SK-MEL-5 (cell line): ENCODE measurements at regions not wholly inside any gene's neighbourhood (a gene's known extent, or its start where the extent isn't known, plus 50 kb on each side); places are given as distances from the start of the nearest gene placed in this dataset.
"Not testable (repeated sequence)": the region's sequence is repeated elsewhere in the genome, so short reads cannot be mapped to it uniquely, and the experiment has no call there.

Experiments used
- DNase-seq: peaks from one replicate; pipeline ENCODE4 v3.0.0-alpha.2; 2016; ENCODE audit warnings: low read depth, low spot score
- in situ Hi-C: cut with HindIII; loops from 2 replicates; pipeline ENCODE4 v1.10.0; 2016; ENCODE audit warnings: low sequenced_read_pairs, high pct_unique_total_duplicates, low pct_unique_long_range_greater_than_20kb

GRCh38 chr2:89845532-89845931 lies 1154.1 kb downstream of the RPIA start:
- in situ Hi-C loops = no loop called here
- no peak for DNase-seq

- in situ Hi-C loops = no loop called here
- DNase-seq = no peak
These were observed 1156.6 kb downstream of the RPIA start for GRCh38 chr2:89848114-89848513.

- in situ Hi-C loops = no loop called here
- no peak for DNase-seq
These were observed 1157.4 kb downstream of the RPIA start for GRCh38 chr2:89848763-89849368.

GRCh38 chr2:89849731-89850130 lies 1158.3 kb downstream of the RPIA start:
- no peak for DNase-seq
- in situ Hi-C loops = no loop called here

GRCh38 chr2:89850481-89850880 lies 1159.0 kb downstream of the RPIA start:
- no peak for DNase-seq
- in situ Hi-C loops = no loop called here

- in situ Hi-C loops = no loop called here
- no peak for DNase-seq
These were observed 1159.6 kb downstream of the RPIA start for GRCh38 chr2:89850881-89851582.

GRCh38 chr2:89851583-89851905 lies 1160.1 kb downstream of the RPIA start:
- DNase-seq = no peak
- in situ Hi-C loops = no loop called here

- DNase-seq, in situ Hi-C loops: not testable (repeated sequence)
These were observed 1162.0 kb downstream of the RPIA start for GRCh38 chr2:89853427-89853826.

- in situ Hi-C loops, DNase-seq: not testable (repeated sequence)
These were observed 1164.3 kb downstream of the RPIA start for GRCh38 chr2:89855752-89856151.

GRCh38 chr2:89856305-89856704 lies 1164.8 kb downstream of the RPIA start:
- DNase-seq, in situ Hi-C loops: not testable (repeated sequence)

GRCh38 chr2:89862164-89862563 lies 1170.7 kb downstream of the RPIA start:
- in situ Hi-C loops, DNase-seq: not testable (repeated sequence)

GRCh38 chr2:89863209-89863608 lies 1171.7 kb downstream of the RPIA start:
- DNase-seq, in situ Hi-C loops: not testable (repeated sequence)

- in situ Hi-C loops, DNase-seq: not testable (repeated sequence)
These were observed 1183.5 kb downstream of the RPIA start for GRCh38 chr2:89874810-89875595.

GRCh38 chr2:89876445-89876844 lies 1185.0 kb downstream of the RPIA start:
- DNase-seq, in situ Hi-C loops: not testable (repeated sequence)

GRCh38 chr2:89876878-89877277 lies 1185.4 kb downstream of the RPIA start:
- in situ Hi-C loops, DNase-seq: not testable (repeated sequence)

GRCh38 chr2:89882880-89883279 lies 1191.4 kb downstream of the RPIA start:
- in situ Hi-C loops, DNase-seq: not testable (repeated sequence)

- in situ Hi-C loops, DNase-seq: not testable (repeated sequence)
These were observed 1192.2 kb downstream of the RPIA start for GRCh38 chr2:89883624-89884023.

- DNase-seq, in situ Hi-C loops: not testable (repeated sequence)
These were observed 1193.6 kb downstream of the RPIA start for GRCh38 chr2:89885071-89885470.
